ENCODE measurements at regions not wholly inside any gene's neighbourhood (a gene's known extent, or its start where the extent isn't known, plus 50 kb on each side); places are given as distances from the start of the nearest gene placed in this dataset.
"Not testable (repeated sequence)": the region's sequence is repeated elsewhere in the genome, so short reads cannot be mapped to it uniquely, and the experiment has no call there.

DNA sequence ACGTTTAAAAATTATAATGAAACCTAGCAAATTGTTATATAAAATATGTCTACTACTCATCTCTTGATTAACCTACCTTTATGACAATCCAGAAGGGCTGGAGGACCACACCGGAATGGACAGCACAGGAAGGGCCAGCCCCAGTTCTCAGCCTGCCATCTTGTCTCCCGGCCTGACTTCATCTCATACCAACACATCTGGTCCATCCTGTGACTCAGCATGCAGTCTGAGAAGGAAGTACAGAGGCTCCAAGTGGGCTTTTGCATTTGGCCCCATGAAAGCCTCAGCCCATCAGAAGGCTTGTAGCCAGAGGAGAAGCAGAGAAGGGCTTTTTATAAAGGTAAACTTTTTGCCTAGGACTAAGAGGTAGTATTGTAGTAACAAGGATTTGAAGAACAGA, 436.6 kb downstream of the MRPL39 start:
- DNase-seq (ENCODE audit: low read depth): no peak
- no peak overlapping the region for H3K4me3 ChIP-seq (ENCODE audit: control insufficient read depth, low read depth, low read length)
- TF ChIP-seq, protein P1, sequence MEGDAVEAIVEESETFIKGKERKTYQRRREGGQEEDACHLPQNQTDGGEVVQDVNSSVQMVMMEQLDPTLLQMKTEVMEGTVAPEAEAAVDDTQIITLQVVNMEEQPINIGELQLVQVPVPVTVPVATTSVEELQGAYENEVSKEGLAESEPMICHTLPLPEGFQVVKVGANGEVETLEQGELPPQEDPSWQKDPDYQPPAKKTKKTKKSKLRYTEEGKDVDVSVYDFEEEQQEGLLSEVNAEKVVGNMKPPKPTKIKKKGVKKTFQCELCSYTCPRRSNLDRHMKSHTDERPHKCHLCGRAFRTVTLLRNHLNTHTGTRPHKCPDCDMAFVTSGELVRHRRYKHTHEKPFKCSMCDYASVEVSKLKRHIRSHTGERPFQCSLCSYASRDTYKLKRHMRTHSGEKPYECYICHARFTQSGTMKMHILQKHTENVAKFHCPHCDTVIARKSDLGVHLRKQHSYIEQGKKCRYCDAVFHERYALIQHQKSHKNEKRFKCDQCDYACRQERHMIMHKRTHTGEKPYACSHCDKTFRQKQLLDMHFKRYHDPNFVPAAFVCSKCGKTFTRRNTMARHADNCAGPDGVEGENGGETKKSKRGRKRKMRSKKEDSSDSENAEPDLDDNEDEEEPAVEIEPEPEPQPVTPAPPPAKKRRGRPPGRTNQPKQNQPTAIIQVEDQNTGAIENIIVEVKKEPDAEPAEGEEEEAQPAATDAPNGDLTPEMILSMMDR (IDR thresholded peaks at IDR 0.05; ENCODE audit: control insufficient read depth, insufficient read depth, low read depth, low read length, missing control alignments): no peak

DNA sequence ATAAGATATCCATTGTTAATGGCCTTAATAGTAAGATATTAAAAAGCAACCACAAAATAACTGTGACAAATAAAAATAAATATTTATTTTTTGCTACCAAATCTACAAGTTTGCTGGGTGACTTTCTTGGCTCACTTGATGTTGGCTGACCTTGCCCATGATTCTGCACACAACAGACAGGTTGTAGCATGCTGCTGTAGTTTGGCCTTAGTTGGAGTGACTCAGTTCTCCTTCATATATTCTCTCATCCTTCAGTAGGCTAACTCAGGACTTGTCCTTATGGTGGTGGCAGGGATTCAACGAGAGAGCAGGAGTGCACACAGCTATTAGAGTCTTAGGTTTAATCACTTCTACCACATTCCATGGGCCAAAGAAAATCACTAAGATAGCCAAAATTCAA, 437.9 kb downstream of the MRPL39 start:
- H3K4me3 ChIP-seq (ENCODE audit: control insufficient read depth, low read depth, low read length): no peak overlapping the region
- TF ChIP-seq, protein P1 (IDR thresholded peaks at IDR 0.05; ENCODE audit: control insufficient read depth, insufficient read depth, low read depth, low read length, missing control alignments): no peak
- no peak for DNase-seq (ENCODE audit: low read depth)

DNA sequence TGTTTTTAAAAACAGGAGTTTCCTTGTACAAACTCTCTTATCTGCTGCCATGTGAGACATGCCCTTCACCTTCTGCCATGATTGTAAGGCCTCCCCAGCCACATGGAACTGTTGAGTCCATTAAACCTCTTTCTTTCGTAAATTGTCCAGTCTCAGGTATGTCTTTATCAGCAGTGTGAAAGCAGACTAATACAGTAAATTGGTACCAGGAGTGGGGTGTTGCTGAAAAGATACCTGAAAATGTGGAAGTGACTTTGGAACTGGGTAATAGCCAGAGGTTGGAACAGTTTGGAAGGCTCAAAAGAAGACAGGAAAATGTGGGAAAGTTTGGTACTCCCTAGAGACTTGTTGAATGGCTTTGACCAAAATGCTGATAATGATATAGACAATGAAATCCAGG, 440.4 kb downstream of the MRPL39 start:
- DNase-seq (ENCODE audit: low read depth); H3K4me3 ChIP-seq (ENCODE audit: control insufficient read depth, low read depth, low read length): not testable (repeated sequence)

DNA sequence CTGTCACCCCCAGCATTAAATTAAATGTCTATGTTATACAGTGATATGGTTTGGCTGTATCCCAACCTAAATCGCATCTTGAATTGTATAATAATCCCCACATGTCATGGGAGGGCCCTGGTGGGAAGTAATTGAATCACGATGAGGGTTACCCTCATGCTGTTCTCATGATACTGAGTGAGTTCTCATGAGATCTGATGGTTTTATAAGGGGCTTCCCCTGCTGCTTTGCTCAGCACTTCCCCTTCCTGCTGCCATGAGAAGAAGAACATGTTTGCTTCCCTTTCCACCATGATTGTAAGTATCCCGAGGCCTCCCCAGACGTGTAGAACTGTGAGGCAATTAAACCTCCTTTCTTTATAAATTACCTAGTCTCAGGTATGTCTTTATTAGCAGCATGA, 445.7 kb downstream of the MRPL39 start:
- TF ChIP-seq, protein P1 (IDR thresholded peaks at IDR 0.05; ENCODE audit: control insufficient read depth, insufficient read depth, low read depth, low read length, missing control alignments): no peak
- no peak for DNase-seq (ENCODE audit: low read depth)
- H3K4me3 ChIP-seq (ENCODE audit: control insufficient read depth, low read depth, low read length): no peak overlapping the region

DNA sequence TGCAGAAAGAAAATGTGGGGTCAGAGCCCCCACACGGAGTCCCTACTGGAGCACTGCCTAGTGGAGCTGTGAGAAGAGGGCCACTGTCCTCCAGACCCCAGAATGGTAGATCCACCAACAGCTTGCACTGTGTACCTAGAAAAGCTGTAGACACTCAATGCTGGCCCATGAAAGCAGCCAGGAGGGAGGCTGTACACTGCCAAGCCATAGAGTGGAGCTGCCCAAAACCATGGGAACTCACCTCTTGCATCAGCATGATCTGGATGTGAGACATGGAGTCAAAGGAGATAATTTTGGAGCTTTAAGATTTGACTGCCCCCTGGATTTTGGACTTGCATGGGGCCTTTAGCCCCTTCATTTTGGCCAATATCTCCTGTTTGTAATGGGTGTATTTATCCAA, 452.3 kb downstream of the MRPL39 start:
- not testable (repeated sequence) for DNase-seq (ENCODE audit: low read depth); H3K4me3 ChIP-seq (ENCODE audit: control insufficient read depth, low read depth, low read length)

DNA sequence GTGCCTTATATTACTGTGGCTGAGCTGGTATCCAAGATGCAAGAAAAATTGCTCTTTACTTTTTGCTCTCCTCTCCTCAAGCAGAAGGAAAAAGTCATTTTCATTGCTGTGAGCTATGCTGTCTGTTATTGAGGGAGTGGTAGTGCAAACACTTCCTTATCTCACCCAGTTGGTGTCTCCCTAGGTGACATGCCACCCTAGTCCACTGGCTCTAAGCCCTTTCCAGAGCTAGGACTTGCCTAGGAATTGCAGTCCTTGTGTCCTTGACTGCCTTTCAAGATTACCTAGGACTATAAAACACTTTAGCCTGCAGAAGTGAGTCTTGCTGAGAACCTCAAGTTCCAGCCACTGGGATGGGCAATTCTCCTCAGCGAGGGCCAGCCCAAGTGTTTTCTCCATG, 458.3 kb downstream of the MRPL39 start:
- DNase-seq (ENCODE audit: low read depth): no peak
- TF ChIP-seq, protein P1 (IDR thresholded peaks at IDR 0.05; ENCODE audit: control insufficient read depth, insufficient read depth, low read depth, low read length, missing control alignments): no peak
- no peak overlapping the region for H3K4me3 ChIP-seq (ENCODE audit: control insufficient read depth, low read depth, low read length)

DNA sequence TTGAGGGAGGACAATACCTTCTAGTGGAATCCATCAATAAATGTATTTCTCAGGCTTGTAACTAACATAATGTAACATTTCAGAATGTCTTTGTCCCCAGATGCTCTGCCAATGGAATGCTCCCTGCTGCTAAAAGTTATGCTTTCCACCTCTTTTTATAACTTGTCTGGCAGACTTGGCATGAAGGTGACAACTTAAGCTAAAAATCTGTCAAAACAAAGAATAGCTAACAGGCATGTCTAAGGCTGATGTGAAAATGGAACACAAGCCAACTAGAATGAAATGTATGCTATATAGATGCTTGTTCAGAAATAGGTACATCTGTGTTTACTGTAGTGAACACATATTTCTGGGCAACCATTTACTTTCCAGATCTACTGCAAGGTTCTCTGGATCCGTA, 467.9 kb downstream of the MRPL39 start:
- DNase-seq (ENCODE audit: low read depth): no peak
- TF ChIP-seq, protein P1 (IDR thresholded peaks at IDR 0.05; ENCODE audit: control insufficient read depth, insufficient read depth, low read depth, low read length, missing control alignments): no peak
- H3K4me3 ChIP-seq (ENCODE audit: control insufficient read depth, low read depth, low read length): no peak overlapping the region

DNA sequence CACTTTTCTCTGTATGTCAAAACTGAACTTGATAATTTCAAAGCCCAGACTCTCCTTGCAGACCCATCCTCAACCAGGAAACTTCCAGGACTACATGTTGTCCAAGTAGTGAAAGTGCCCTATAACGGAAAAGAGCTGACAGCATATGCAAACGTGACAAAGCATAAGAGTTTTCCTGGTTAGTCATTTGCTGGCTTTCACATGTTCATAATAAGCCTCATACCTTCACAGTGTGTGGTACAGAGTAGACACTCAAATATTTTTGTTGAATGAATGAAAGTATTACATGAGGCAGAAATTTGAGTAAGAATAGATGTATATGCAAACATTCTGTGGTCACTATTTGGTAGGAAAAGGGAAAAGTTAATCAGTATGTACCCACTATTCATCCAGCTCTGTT, 473.3 kb downstream of the MRPL39 start:
- no peak for DNase-seq (ENCODE audit: low read depth)
- H3K4me3 ChIP-seq (ENCODE audit: control insufficient read depth, low read depth, low read length): no peak overlapping the region
- TF ChIP-seq, protein P1 (IDR thresholded peaks at IDR 0.05; ENCODE audit: control insufficient read depth, insufficient read depth, low read depth, low read length, missing control alignments): no peak

Measured in AG09309 (cell line).